T-helper 22 cell (primary cell): ENCODE measurements at regions not wholly inside any gene's neighbourhood (a gene's known extent, or its start where the extent isn't known, plus 50 kb on each side); places are given as distances from the start of the nearest gene placed in this dataset.

Source experiments
- DNase-seq: peaks from one replicate; pipeline ENCODE4 v3.0.0-alpha.2; 2020; ENCODE audit warnings: low read depth

DNA sequence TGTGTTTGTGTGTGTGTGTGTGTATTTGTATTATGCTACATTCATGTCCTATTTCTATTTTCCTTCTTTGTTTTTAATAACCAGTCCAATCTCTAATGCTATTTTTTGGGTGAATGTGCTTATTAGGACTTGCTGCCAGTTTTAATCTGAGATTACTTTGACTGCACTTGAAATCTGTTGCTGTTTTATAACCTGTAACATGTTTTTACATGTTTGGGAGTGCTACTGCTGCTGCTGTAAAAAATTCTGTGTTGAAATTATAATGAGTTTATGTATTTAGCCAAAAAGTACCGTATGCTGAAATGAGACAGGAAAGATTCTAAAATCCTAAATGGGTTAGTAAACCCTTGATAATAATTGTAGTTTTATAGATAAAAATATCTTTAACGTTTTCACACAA, 104.7 kb upstream of the SSBP2 start:
- DNase-seq = no peak

- DNase-seq = no peak
Measured at GRCh38 chr5:81854915-81855314, 104.0 kb upstream of the SSBP2 start.

DNA sequence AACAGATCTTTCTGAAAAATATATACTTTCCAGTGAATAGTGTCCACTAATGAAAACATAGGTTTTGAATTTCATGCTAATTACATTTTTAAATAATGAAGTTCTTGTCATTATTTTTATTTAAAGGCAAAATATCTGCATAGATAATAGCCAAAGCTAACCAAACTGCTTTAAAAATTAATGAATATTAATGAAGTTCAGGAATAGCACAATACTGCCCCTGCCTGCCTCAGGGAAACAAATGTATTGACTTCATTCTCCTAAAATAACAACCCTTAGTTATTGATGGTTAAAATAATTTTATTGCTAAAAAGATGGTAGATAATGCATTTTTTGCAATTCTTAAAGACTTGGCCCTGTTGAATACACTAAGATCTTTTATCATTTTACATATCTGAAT, 103.6 kb upstream of the SSBP2 start:
- DNase-seq = no peak

DNA sequence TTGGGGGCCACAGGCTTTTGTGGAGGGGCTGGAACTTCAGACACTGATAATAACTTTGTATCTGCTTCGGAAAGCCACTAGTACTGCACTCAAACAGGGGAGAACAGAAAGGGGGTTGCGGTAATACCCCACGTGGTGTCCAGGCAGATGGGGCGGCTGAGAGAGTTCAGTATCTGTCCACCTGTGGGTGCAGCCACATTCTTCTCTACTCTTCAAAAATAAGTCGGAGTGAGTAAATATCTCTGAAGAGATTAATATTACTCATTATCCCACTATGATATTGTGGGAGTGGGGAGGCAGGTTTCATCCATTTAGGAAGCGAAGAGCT, 102.1 kb upstream of the SSBP2 start:
- no peak for DNase-seq

DNA sequence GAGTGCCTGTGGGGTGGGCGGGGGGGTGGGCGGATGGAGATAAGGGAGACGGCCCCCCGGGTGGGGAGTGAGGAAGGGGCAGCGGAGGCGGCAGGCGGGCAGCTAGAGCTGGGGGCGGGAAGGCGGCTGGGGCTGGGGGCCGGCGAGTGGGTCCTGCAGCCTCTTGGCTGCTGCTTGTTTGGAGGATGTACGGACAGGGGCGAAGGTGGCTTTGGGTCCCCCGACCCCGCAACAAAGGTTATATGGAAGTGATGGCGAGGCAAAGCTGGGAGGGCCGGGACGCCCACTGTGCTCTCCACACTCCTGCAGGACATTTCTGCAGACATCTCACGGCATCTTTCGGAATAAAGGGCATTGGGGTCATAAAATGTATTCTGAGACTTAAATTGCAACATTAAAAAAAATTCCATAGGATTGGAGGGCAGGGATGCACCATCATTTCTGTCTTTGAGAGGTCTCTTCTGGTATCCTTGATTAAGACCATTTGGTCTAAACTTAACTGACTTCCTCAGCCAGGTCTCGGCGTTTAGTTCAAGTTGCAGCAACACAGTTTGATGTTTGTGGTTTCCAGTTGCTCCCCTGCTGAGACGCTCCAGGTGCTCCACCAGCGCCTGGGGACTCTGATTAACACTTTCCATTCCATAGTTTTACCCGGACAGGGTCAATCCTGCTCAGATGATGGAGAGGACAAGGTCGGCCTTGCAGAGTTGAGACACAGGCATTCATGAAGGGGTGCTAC, 101.6 kb upstream of the SSBP2 start:
- DNase-seq = no peak

- peak; percentile 77 for DNase-seq
Measured at GRCh38 chr5:81851481-81852178, 100.7 kb upstream of the SSBP2 start.

GRCh38 chr5:81850501-81851357, 99.8 kb upstream of the SSBP2 start:
- no peak for DNase-seq

DNA sequence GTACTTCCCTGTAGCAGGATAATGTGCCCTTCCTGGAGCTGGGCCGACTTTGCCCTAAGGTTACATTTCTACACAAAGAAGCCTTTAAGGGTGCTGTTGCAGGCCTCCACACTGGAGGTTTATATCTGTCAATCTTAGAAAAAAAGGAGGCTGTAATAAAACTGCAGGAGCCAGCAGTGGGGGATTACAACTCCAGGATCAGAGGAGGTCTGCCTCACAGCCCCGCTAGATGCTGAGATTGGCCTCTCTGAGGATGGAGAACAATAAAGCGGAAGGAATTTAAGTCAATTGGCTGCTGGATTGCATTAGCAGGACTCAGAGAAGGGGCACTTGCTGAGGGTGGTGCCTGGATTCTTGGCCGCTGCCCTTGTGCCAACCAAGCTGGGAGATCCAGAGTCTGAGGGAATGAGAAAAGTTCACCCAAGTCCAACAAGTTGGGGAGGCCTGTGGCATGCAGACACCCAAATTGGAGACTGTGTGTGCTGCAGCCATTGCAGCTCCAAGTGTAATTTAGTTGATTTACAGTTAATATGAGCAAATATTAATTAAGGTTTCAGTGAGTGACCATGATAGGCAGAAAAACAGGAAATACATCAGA, 99.0 kb upstream of the SSBP2 start:
- no peak for DNase-seq

DNA sequence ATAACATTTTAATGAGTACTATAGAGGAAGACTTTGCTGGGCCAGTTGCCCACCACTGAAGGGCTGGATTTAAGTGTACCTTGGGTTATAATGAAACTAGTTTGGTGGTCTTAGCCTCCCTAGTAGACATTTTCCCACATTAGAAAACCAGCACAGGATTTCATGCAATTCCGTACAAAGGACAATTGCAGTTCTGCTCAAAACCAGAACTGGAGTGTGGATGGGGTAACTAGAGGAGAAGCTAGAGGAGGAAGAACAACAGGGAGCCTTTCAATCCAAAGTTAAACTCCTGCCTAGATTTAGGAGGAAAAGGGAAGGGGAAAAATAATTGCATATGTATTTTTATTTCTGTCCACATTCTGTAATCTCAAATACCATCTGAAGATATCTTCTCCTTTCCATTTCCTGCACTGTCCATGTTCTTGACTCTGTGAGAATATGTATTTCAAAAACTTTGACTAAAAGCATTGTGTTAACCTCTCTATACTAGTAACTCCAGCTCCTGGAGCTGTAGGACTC, 97.5 kb upstream of the SSBP2 start:
- DNase-seq = no peak

DNA sequence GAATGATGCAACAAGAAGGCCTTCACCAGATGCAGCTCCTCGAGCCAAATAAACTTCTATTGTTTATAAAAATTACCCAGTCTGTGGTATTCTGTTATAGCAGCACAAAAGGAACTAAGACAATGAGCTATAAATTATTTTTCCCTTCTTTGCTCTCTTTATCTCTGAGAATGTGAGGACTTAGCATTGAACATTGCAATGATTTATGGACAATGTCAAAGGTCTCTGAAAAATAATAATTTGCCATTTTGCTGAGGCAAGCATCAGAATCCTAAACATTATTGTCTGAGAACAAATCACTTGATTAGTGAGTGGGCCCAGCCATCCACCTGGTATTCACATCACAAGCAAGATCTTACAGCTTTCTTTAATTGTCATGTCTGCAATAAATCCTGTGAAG, 95.4 kb upstream of the SSBP2 start:
- no peak for DNase-seq

GRCh38 chr5:81843845-81844244, 92.9 kb upstream of the SSBP2 start:
- DNase-seq = no peak

- DNase-seq = no peak
Measured at GRCh38 chr5:81842795-81843398, 92.0 kb upstream of the SSBP2 start.

- no peak for DNase-seq
Measured at GRCh38 chr5:81839034-81839433, 88.1 kb upstream of the SSBP2 start.

GRCh38 chr5:81838307-81838906, 87.5 kb upstream of the SSBP2 start:
- no peak for DNase-seq

DNA sequence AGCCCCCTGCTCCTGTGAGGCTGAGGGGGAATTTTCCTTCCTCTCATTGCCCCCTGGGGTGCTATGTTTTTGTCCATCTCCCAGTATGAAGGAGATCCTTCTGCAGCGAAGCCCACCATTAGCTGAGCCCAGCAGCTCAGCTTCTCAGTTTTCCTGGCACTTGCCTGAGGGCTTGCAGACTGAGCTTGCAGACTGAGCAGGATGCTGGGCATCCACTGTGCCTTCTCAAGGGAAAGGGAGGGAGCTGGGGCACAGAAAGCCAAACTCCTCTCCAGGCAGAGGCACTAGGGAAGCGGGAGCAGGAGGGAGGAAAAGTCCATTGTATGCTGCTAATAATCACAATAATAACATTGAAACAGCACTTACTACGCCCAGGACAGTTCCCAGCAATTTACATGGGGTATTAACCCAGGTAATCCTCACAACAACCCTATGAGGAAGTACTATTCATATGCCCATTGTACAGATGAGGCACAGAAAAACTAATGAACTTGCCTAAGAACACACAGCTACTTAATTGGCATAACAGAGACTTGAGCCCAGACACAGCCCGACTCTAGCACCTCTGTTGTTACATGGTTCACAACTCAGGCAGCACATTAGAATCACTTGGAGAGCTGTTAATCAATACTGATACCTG, 86.9 kb upstream of the SSBP2 start:
- DNase-seq = no peak

GRCh38 chr5:81835814-81836367, 85.0 kb upstream of the SSBP2 start:
- DNase-seq = no peak

GRCh38 chr5:81834021-81834660, 83.2 kb upstream of the SSBP2 start:
- DNase-seq = no peak

- DNase-seq = no peak
Measured at GRCh38 chr5:81830596-81830995, 79.7 kb upstream of the SSBP2 start.

- no peak for DNase-seq
Measured at GRCh38 chr5:81829242-81829641, 78.3 kb upstream of the SSBP2 start.

- DNase-seq = no peak
Measured at GRCh38 chr5:81827500-81827899, 76.6 kb upstream of the SSBP2 start.
